Muscle of arm (tissue), 1 donor: ENCODE measurements at regions not wholly inside any gene's neighbourhood (a gene's known extent, or its start where the extent isn't known, plus 50 kb on each side); places are given as distances from the start of the nearest gene placed in this dataset.

ENCODE experiments used
- DNase-seq: peaks from one replicate; pipeline ENCODE4 v3.0.0-alpha.2; 2013

- no peak for DNase-seq
Measured at GRCh38 chr5:4817767-4818166, 322.4 kb upstream of the ADAMTS16 start.

- no peak for DNase-seq
Measured at GRCh38 chr5:4831325-4831724, 308.8 kb upstream of the ADAMTS16 start.

GRCh38 chr5:4832471-4832870, 307.7 kb upstream of the ADAMTS16 start:
- no peak for DNase-seq

- DNase-seq: no peak
Measured at GRCh38 chr5:4833104-4833738, 306.9 kb upstream of the ADAMTS16 start.

- DNase-seq: no peak
Measured at GRCh38 chr5:4837489-4838058, 302.6 kb upstream of the ADAMTS16 start.

GRCh38 chr5:4845221-4845620, 294.9 kb upstream of the ADAMTS16 start:
- no peak for DNase-seq

- no peak for DNase-seq
Measured at GRCh38 chr5:4847766-4848165, 292.4 kb upstream of the ADAMTS16 start.

- DNase-seq: no peak
Measured at GRCh38 chr5:4855036-4855435, 285.1 kb upstream of the ADAMTS16 start.

GRCh38 chr5:4855880-4856279, 284.2 kb upstream of the ADAMTS16 start:
- DNase-seq: no peak

- DNase-seq: no peak
Measured at GRCh38 chr5:4857761-4858160, 282.4 kb upstream of the ADAMTS16 start.

- DNase-seq: no peak
Measured at GRCh38 chr5:4859500-4860235, 280.5 kb upstream of the ADAMTS16 start.

GRCh38 chr5:4860631-4861030, 279.5 kb upstream of the ADAMTS16 start:
- DNase-seq: no peak

- no peak for DNase-seq
Measured at GRCh38 chr5:4862500-4862899, 277.6 kb upstream of the ADAMTS16 start.

GRCh38 chr5:4866131-4866659, 273.9 kb upstream of the ADAMTS16 start:
- no peak for DNase-seq

- DNase-seq: no peak
Measured at GRCh38 chr5:4866817-4867216, 273.3 kb upstream of the ADAMTS16 start.

- peak; percentile 36 for DNase-seq
Measured at GRCh38 chr5:4868140-4868735, 271.9 kb upstream of the ADAMTS16 start.

- no peak for DNase-seq
Measured at GRCh38 chr5:4873652-4874051, 266.5 kb upstream of the ADAMTS16 start.

GRCh38 chr5:4874097-4874496, 266.0 kb upstream of the ADAMTS16 start:
- no peak for DNase-seq

- DNase-seq: no peak
Measured at GRCh38 chr5:4875942-4876341, 264.2 kb upstream of the ADAMTS16 start.

GRCh38 chr5:4876804-4877203, 263.3 kb upstream of the ADAMTS16 start:
- no peak for DNase-seq

- DNase-seq: no peak
Measured at GRCh38 chr5:4877579-4877978, 262.6 kb upstream of the ADAMTS16 start.

GRCh38 chr5:4879075-4879474, 261.1 kb upstream of the ADAMTS16 start:
- no peak for DNase-seq
